ENCODE measurements at regions not wholly inside any gene's neighbourhood (a gene's known extent, or its start where the extent isn't known, plus 50 kb on each side); places are given as distances from the start of the nearest gene placed in this dataset.

GRCh38 chr4:138063581-138063980, 178.6 kb downstream of the SLC7A11 start:
- Histone ChIP-seq H3K4me3 (ENCODE audit: low read depth in 2 of 2, low read length in 1 of 2) (no peak overlapping the region), H3K27ac (ENCODE audit: low read depth in 2 of 2, low read length in 1 of 2) (no peak overlapping the region), H3K79me2 (ENCODE audit: insufficient read depth) (no peaks in the 10 kb centered on the region), H2AFZ (ENCODE audit: low read depth) (peak overlapping the region; percentile 77; the same call in 1 of the 2 replicates), H3K27me3 (ENCODE audit: insufficient read depth) (no peaks in the 10 kb centered on the region), H3K9me2 (no peaks in the 10 kb centered on the region), H3K9ac (no peak overlapping the region), H3K4me1 (ENCODE audit: control insufficient read depth in 1 of 2, insufficient read depth in 2 of 2, low read depth in 1 of 2, low read length in 1 of 2) (no peaks in the 10 kb centered on the region), H3K9me3 (0 out of 2 replicates have a peak, but pooled peaks cover 6% of the 10 kb centered on the region), H3K4me2 (no peak overlapping the region), H4K20me1 (ENCODE audit: insufficient read depth) (no peaks in the 10 kb centered on the region), H3K36me3 (replicated peaks in 1 of 2; ENCODE audit: control insufficient read depth in 1 of 2, insufficient read depth in 2 of 2, low read length in 1 of 2) (no peaks in the 10 kb centered on the region), H3F3A (replicated peaks; ENCODE audit: insufficient read depth) (no peaks in the 10 kb centered on the region)
- CTCF ChIA-PET, result interaction anchor here (0.7 kb wide), 1 partner anchor 12 kb away, joined by 3 read pairs; no protein-coding TSS in a partner anchor
- POLR2A ChIA-PET, result no interaction called here
- WGBS (ENCODE audit: low lambda C conversion rate), result no CpG with 5 or more reads among the region's 3 CpGs
- no peak for TF ChIP-seq EZH2phosphoT487 (IDR thresholded peaks at IDR 0.05; ENCODE audit: borderline replicate concordance, low read depth)
- no peak for TF ChIP-seq MAX (IDR thresholded peaks at IDR 0.05; ENCODE audit: low read depth)
- no peak for TF ChIP-seq RCOR1 (IDR thresholded peaks at IDR 0.05; ENCODE audit: low read length)
- TF ChIP-seq SMC3 (IDR thresholded peaks at IDR 0.05; ENCODE audit: low read depth, low read length), result no peak
- no peak for TF ChIP-seq IRF3 (IDR thresholded peaks at IDR 0.05; ENCODE audit: low read depth, low read length)
- TF ChIP-seq USF2 (IDR thresholded peaks at IDR 0.05; ENCODE audit: borderline replicate concordance, low read depth, low read length), result no peak
- no peak for TF ChIP-seq RXRA (IDR thresholded peaks at IDR 0.05; ENCODE audit: borderline replicate concordance, low read depth)
- no peak for TF ChIP-seq EP300 (IDR thresholded peaks at IDR 0.05; ENCODE audit: borderline replicate concordance in 1 of 2, low read depth in 1 of 2, low read length in 1 of 2)
- TF ChIP-seq NRF1 (IDR thresholded peaks at IDR 0.05; ENCODE audit: low read depth, low read length), result no peak
- no peak for TF ChIP-seq TEAD4 (IDR thresholded peaks at IDR 0.05; ENCODE audit: borderline replicate concordance, insufficient read depth)
- no peak for TF ChIP-seq RAD21 (IDR thresholded peaks at IDR 0.05; ENCODE audit: low read length)
- no peak for TF ChIP-seq REST (IDR thresholded peaks at IDR 0.05; ENCODE audit: low read depth, low read length)
- no peak for TF ChIP-seq NFIC (IDR thresholded peaks at IDR 0.05; ENCODE audit: borderline replicate concordance)
- no peak for TF ChIP-seq MEF2A (IDR thresholded peaks at IDR 0.05; ENCODE audit: borderline replicate concordance, low read depth)
- TF ChIP-seq YY1 (IDR thresholded peaks at IDR 0.05; ENCODE audit: low read depth), result no peak
- TF ChIP-seq JUND (IDR thresholded peaks at IDR 0.05), result no peak
- TF ChIP-seq FOSL2 (IDR thresholded peaks at IDR 0.05; ENCODE audit: borderline replicate concordance, low read depth), result no peak
- no peak for TF ChIP-seq MXI1 (IDR thresholded peaks at IDR 0.05; ENCODE audit: low read depth, low read length)
- no peak for TF ChIP-seq TAF1 (IDR thresholded peaks at IDR 0.05; ENCODE audit: borderline replicate concordance, low read depth, low read length)
- no peak for DNase-seq
